NAMALWA (cell line): ENCODE measurements at regions not wholly inside any gene's neighbourhood (a gene's known extent, or its start where the extent isn't known, plus 50 kb on each side); places are given as distances from the start of the nearest gene placed in this dataset.
A peak's percentile ranks its signal among the peaks of the same experiment; 100 is the strongest.
"Not testable (repeated sequence)": the region's sequence is repeated elsewhere in the genome, so short reads cannot be mapped to it uniquely, and the experiment has no call there.

ENCODE experiments used
- DNase-seq: peaks from one replicate; pipeline ENCODE4 v3.0.0-alpha.2; 2015; ENCODE audit warnings: low spot score

DNA sequence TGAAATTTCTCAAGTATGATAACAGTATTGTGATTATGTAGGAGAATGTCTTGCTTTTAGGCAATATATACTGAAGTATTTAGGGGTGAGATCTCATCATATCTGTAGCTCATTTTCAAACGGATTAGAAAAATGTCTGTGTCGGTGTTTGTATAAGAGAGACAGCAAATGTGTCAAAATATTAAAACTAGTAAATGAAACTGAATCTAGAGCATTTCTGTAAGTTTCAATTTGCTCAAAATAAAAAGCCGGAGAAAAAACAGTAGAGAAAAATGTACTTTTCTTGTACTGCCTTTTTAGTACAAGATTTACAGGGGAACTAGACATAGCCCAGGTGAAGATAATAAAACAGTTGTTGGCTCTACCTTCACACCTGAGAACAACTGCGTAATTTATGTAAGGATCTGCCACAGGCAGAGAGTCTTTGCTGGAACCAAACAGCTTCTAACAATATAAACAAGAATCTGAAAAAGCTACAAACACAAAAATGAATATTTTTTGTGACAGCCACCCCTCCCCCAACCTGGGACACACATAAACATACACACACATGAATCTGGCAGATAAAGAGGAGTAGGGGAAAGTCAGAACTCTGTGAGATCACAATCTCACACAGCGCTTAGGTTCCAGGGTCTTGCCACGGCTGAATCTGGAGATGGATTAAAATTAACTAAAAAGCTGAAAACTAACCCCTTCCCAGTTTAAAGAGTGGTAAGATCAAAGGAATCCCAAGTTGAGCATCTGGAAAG is 153.3 kb downstream of the AVL9 start:
- DNase-seq: no peak

- DNase-seq: not testable (repeated sequence)
Measured at GRCh38 chr7:32645255-32645654, 150.0 kb downstream of the AVL9 start.

GRCh38 chr7:32643194-32643593 is 147.9 kb downstream of the AVL9 start:
- no peak for DNase-seq

GRCh38 chr7:32639122-32639521 is 143.8 kb downstream of the AVL9 start:
- no peak for DNase-seq

DNA sequence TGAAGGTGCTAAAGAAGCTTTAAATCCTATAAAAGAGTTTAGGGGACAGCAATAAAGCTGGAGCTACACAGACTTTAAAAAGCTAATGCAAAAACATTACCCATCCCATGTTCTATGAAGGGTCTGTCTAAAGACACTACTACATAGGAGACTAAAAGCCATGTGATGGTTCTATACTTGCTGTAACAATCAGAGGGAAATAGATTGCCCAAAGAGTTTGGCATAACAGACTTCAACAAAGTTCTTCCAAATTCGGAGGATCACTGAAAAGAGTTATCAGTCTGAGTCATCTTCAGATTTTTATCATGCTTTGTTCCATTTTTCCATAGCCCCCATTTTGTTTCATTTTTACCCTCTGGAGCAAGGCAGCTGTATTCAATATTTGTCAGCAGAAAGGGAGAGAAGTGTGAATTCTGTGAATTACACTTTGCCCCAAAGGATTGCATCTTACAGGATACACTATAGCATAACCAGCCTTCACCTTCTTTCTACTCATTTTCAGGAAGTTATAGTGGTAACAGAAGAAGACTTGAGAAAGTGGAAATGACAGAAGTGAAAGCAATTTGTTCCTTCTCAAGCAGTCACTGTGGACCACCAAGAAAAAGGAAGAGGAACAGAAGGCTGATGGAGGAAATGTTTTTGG is 143.3 kb downstream of the AVL9 start:
- DNase-seq: peak; percentile 64
